ENCODE measurements at regions not wholly inside any gene's neighbourhood (a gene's known extent, or its start where the extent isn't known, plus 50 kb on each side); places are given as distances from the start of the nearest gene placed in this dataset.
A peak's percentile ranks its signal among the peaks of the same experiment; 100 is the strongest.

DNA sequence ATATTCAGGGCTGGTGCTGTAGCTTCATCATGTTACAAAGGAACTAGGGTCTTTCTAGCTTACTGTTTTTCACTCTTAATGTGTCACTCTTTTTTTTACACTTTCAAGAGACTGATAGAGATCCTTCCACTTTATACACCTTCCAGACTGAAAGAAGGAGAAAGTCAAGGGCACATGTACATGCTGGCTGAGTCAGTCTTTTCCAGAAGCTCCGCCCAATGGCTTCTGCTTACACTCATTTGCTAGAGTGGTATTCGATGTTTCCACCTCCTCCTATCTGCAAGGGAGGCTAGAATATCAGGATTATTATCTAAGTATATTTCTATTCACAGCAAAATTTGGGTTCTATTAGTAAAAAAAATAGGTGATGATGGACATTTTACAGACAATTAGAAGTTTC, 325.8 kb upstream of the OR4E1 start:
- no peak for DNase-seq
- Histone ChIP-seq H3K27me3 (replicated peaks; ENCODE audit: insufficient read depth) (no peaks in the 10 kb centered on the region), H3F3A (ENCODE audit: insufficient read depth) (no peaks in the 10 kb centered on the region), H3K4me2 (ENCODE audit: unreplicated experiment) (no peak overlapping the region), H3K9ac (no peak overlapping the region), H3K36me3 (ENCODE audit: low read depth) (no peaks in the 10 kb centered on the region), H2AFZ (no peak overlapping the region), H4K20me1 (ENCODE audit: insufficient read depth) (no peaks in the 10 kb centered on the region), H3K4me3 (no peak overlapping the region), H3K9me2 (ENCODE audit: insufficient read depth) (no peaks in the 10 kb centered on the region), H3K27ac (no peak overlapping the region), H3K4me1 (ENCODE audit: insufficient read depth) (no peaks in the 10 kb centered on the region), H3K9me3 (ENCODE audit: low read depth) (no peaks in the 10 kb centered on the region), H3K79me2 (ENCODE audit: insufficient read depth) (no peaks in the 10 kb centered on the region)
- no peak for TF ChIP-seq EZH2phosphoT487 (IDR thresholded peaks at IDR 0.05; ENCODE audit: insufficient read depth, low read depth)
- no peak for TF ChIP-seq EZH2 (IDR thresholded peaks at IDR 0.05; ENCODE audit: insufficient read depth, poor library complexity, severe bottlenecking)
- WGBS, 2 experiments (ENCODE audit: low coverage in 1 of 2, low lambda C conversion rate in 2 of 2, missing lambda C conversion rate in 2 of 2): 15 to 21% methylated on average over 2 of the region's 2 CpGs
- in situ Hi-C loops (cut with MboI): no loop called here

DNA sequence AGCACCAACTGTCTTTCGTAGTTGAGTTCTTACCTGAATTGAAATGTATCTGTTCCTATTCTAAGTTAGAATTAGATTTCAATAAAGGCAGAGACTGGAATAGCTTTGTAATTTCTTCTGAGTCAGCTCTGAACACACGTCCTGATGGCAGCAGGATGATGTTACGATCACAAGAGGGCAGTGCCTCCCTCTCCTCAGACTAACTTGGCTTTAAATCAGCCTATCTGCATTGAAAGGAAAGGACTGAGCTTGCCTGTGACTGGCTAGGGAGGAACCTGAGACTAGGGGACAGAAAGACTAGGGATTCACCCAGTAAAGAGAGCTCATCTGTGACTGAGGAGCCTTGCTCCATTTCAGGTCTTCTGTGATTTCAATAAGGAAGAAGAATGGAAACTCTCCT, 323.7 kb upstream of the OR4E1 start:
- Histone ChIP-seq H3K79me2 (ENCODE audit: insufficient read depth) (no peaks in the 10 kb centered on the region), H3K27ac (no peak overlapping the region), H3K27me3 (replicated peaks; ENCODE audit: insufficient read depth) (no peaks in the 10 kb centered on the region), H3K4me3 (no peak overlapping the region), H3K4me1 (ENCODE audit: insufficient read depth) (no peaks in the 10 kb centered on the region), H3F3A (ENCODE audit: insufficient read depth) (no peaks in the 10 kb centered on the region), H3K36me3 (ENCODE audit: low read depth) (no peaks in the 10 kb centered on the region), H3K9ac (no peak overlapping the region), H3K9me2 (ENCODE audit: insufficient read depth) (no peaks in the 10 kb centered on the region), H2AFZ (no peak overlapping the region), H3K9me3 (ENCODE audit: low read depth) (no peaks in the 10 kb centered on the region), H4K20me1 (ENCODE audit: insufficient read depth) (no peaks in the 10 kb centered on the region), H3K4me2 (ENCODE audit: unreplicated experiment) (no peak overlapping the region)
- 6 to 15% methylated on average over 3 of the region's 3 CpGs for WGBS, 2 experiments (ENCODE audit: low coverage in 1 of 2, low lambda C conversion rate in 2 of 2, missing lambda C conversion rate in 2 of 2)
- peak; percentile 28 for DNase-seq
- TF ChIP-seq EZH2phosphoT487 (IDR thresholded peaks at IDR 0.05; ENCODE audit: insufficient read depth, low read depth) (no peak), EZH2 (IDR thresholded peaks at IDR 0.05; ENCODE audit: insufficient read depth, poor library complexity, severe bottlenecking) (no peak)
- in situ Hi-C loops (cut with MboI): no loop called here

DNA sequence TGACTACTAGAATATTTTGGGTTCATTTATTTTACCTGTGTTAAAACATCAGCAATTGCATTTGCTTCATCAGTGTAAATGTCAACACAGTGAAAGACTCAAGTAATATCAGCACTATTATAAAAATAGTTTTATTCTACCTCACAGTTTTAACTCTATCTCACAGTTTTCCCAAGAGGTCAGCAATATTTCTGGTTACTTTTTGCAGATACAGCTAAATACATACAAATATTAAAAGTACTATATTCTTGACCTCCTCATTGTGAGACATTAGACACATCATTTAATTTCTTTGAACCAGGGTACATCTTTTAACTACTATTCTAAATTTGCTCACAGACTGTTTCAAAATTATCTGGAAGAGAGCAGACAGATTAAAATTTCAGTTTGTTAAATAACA, 321.7 kb upstream of the OR4E1 start:
- Histone ChIP-seq H3K4me1 (ENCODE audit: insufficient read depth) (no peaks in the 10 kb centered on the region), H3K4me2 (ENCODE audit: unreplicated experiment) (no peak overlapping the region), H3K9ac (no peak overlapping the region), H3K79me2 (ENCODE audit: insufficient read depth) (no peaks in the 10 kb centered on the region), H3K4me3 (no peak overlapping the region), H4K20me1 (ENCODE audit: insufficient read depth) (no peaks in the 10 kb centered on the region), H2AFZ (no peak overlapping the region), H3F3A (ENCODE audit: insufficient read depth) (no peaks in the 10 kb centered on the region), H3K36me3 (ENCODE audit: low read depth) (no peaks in the 10 kb centered on the region), H3K27ac (no peak overlapping the region), H3K27me3 (replicated peaks; ENCODE audit: insufficient read depth) (no peaks in the 10 kb centered on the region), H3K9me2 (ENCODE audit: insufficient read depth) (no peaks in the 10 kb centered on the region), H3K9me3 (ENCODE audit: low read depth) (no peaks in the 10 kb centered on the region)
- DNase-seq: no peak
- TF ChIP-seq EZH2phosphoT487 (IDR thresholded peaks at IDR 0.05; ENCODE audit: insufficient read depth, low read depth): no peak
- TF ChIP-seq EZH2 (IDR thresholded peaks at IDR 0.05; ENCODE audit: insufficient read depth, poor library complexity, severe bottlenecking): no peak
- in situ Hi-C loops (cut with MboI): no loop called here

DNA sequence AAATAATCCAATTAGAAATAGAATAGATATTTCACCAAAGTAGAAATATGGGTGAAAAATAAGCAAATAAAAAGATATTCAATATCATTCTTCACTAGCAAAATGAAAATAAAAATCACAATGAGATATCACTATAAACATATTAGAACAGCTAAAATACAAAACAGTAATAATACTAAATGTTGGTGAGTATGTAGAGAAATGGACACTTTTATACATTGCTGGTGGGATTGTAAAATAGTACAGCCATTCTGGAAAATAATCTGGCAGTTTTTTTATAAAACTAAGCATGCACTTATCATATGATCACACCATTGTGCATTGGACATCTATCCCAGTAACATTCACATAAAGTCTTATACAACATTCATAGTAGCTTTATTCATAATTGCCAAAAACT, 320.2 kb upstream of the OR4E1 start:
- Histone ChIP-seq H3F3A (ENCODE audit: insufficient read depth) (no peaks in the 10 kb centered on the region), H3K27ac (no peak overlapping the region), H4K20me1 (ENCODE audit: insufficient read depth) (no peaks in the 10 kb centered on the region), H3K27me3 (replicated peaks; ENCODE audit: insufficient read depth) (no peaks in the 10 kb centered on the region), H3K9ac (no peak overlapping the region), H3K9me2 (ENCODE audit: insufficient read depth) (no peaks in the 10 kb centered on the region), H3K79me2 (ENCODE audit: insufficient read depth) (no peaks in the 10 kb centered on the region), H2AFZ (no peak overlapping the region), H3K36me3 (ENCODE audit: low read depth) (no peaks in the 10 kb centered on the region), H3K9me3 (ENCODE audit: low read depth) (no peaks in the 10 kb centered on the region), H3K4me1 (ENCODE audit: insufficient read depth) (no peaks in the 10 kb centered on the region), H3K4me3 (no peak overlapping the region), H3K4me2 (ENCODE audit: unreplicated experiment) (no peak overlapping the region)
- TF ChIP-seq EZH2 (IDR thresholded peaks at IDR 0.05; ENCODE audit: insufficient read depth, poor library complexity, severe bottlenecking): no peak
- no peak for TF ChIP-seq EZH2phosphoT487 (IDR thresholded peaks at IDR 0.05; ENCODE audit: insufficient read depth, low read depth)
- no peak for DNase-seq
- in situ Hi-C loops (cut with MboI): no loop called here

DNA sequence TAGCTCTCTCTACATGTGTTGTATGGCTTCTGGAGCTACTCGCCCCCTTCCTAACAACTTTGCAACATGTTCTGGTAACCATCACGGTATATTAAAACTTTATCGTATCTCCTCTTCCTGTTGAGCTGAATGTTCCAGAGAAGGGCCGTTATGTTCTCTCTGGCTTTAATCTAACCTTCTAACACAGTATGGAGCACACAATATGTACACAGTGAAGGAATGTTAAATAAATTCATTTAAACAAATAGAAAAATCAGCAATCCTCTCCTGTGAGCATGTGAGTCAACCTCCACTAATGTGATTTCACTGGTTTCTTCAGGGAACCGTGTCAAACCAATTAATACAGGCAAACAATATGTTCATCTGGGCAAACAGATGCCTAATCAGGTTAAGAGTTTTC, 319.5 kb upstream of the OR4E1 start:
- no peak overlapping the region for H3K27ac ChIP-seq
- no peaks in the 10 kb centered on the region for H3K4me1 ChIP-seq (ENCODE audit: insufficient read depth)
- H4K20me1 ChIP-seq (ENCODE audit: insufficient read depth): no peaks in the 10 kb centered on the region
- H3K27me3 ChIP-seq (replicated peaks; ENCODE audit: insufficient read depth): no peaks in the 10 kb centered on the region
- no peaks in the 10 kb centered on the region for H3K36me3 ChIP-seq (ENCODE audit: low read depth)
- no peak overlapping the region for H3K4me3 ChIP-seq
- in situ Hi-C loops (cut with MboI): no loop called here
- H3K79me2 ChIP-seq (ENCODE audit: insufficient read depth): no peaks in the 10 kb centered on the region
- no peaks in the 10 kb centered on the region for H3K9me3 ChIP-seq (ENCODE audit: low read depth)
- no peak overlapping the region for H2AFZ ChIP-seq
- H3K9ac ChIP-seq: no peak overlapping the region
- H3F3A ChIP-seq (ENCODE audit: insufficient read depth): no peaks in the 10 kb centered on the region
- H3K9me2 ChIP-seq (ENCODE audit: insufficient read depth): no peaks in the 10 kb centered on the region
- TF ChIP-seq EZH2phosphoT487 (IDR thresholded peaks at IDR 0.05; ENCODE audit: insufficient read depth, low read depth) (no peak), EZH2 (IDR thresholded peaks at IDR 0.05; ENCODE audit: insufficient read depth, poor library complexity, severe bottlenecking) (no peak)
- H3K4me2 ChIP-seq (ENCODE audit: unreplicated experiment): no peak overlapping the region
- 32 to 42% methylated on average over 5 of the region's 5 CpGs for WGBS, 2 experiments (ENCODE audit: low coverage in 1 of 2, low lambda C conversion rate in 2 of 2, missing lambda C conversion rate in 2 of 2)
- no peak for DNase-seq

Measured in GM23248 (cell line).